ENCODE measurements at regions not wholly inside any gene's neighbourhood (a gene's known extent, or its start where the extent isn't known, plus 50 kb on each side); places are given as distances from the start of the nearest gene placed in this dataset.

DNA sequence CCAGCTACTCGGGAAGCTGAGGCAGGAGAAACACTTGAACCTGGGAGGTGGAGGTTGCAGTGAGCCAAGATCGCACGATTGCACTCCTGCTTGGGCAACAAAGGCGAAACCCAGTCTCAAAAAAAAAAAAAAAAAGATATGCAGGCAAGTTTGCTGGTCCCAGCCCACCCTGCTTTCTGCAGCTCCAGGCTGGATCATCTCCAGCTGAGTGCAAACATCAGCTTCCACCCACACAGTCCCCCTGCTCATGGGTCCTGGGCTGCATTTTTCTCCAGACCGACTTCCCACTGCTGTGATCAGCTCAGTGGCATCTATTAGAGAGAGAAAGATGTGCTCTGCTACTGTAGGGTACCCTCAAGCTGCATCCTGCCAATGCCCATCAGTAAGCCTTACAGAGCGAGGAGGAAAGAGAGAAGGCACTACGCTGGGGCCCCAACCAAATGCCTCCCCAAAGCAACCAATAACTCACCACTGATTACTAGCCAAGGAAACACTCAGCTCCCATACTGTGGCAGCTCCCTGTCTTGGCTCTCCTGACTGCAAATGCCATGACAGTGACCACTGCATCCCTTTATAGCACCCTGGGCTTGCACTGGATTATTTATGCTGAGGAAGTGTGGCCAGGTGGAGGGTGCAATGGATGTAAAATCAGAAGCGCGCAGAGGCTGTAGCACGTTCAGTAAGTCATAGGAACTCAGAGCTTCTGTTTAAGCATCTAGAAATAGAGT, 170.9 kb upstream of the ZNF507 start:
- H3K27ac Mint-ChIP-seq (ENCODE audit: low read depth, unreplicated experiment), result no peak overlapping the region
- ChIA-PET POLR2A (no interaction called here), CTCF (no interaction called here)
- H3K9me3 Mint-ChIP-seq (ENCODE audit: unreplicated experiment), result peaks cover 11% of the 10 kb centered on the region
- no TSS peak for BruUV-seq (replicated peaks)
- no peaks in the 10 kb centered on the region for H3K4me1 Mint-ChIP-seq (ENCODE audit: insufficient read depth, unreplicated experiment)
- H3K36me3 Mint-ChIP-seq (ENCODE audit: insufficient read depth, unreplicated experiment), result peaks cover 3% of the 10 kb centered on the region
- no peak for DNase-seq (ENCODE audit: unreplicated experiment)
- no peaks in the 10 kb centered on the region for H3K27me3 Mint-ChIP-seq (ENCODE audit: insufficient read depth, unreplicated experiment)
- intact Hi-C loops (cut with micrococcal nuclease), result no loop called here
- TF ChIP-seq, protein P1, sequence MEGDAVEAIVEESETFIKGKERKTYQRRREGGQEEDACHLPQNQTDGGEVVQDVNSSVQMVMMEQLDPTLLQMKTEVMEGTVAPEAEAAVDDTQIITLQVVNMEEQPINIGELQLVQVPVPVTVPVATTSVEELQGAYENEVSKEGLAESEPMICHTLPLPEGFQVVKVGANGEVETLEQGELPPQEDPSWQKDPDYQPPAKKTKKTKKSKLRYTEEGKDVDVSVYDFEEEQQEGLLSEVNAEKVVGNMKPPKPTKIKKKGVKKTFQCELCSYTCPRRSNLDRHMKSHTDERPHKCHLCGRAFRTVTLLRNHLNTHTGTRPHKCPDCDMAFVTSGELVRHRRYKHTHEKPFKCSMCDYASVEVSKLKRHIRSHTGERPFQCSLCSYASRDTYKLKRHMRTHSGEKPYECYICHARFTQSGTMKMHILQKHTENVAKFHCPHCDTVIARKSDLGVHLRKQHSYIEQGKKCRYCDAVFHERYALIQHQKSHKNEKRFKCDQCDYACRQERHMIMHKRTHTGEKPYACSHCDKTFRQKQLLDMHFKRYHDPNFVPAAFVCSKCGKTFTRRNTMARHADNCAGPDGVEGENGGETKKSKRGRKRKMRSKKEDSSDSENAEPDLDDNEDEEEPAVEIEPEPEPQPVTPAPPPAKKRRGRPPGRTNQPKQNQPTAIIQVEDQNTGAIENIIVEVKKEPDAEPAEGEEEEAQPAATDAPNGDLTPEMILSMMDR (IDR thresholded peaks at IDR 0.05; ENCODE audit: unreplicated experiment), result no peak
- H3K4me3 Mint-ChIP-seq (ENCODE audit: unreplicated experiment), result no peak overlapping the region

- Mint-ChIP-seq H3K27ac (ENCODE audit: low read depth, unreplicated experiment) (no peak overlapping the region), H3K27me3 (ENCODE audit: insufficient read depth, unreplicated experiment) (no peaks in the 10 kb centered on the region), H3K4me1 (ENCODE audit: insufficient read depth, unreplicated experiment) (no peaks in the 10 kb centered on the region), H3K36me3 (ENCODE audit: insufficient read depth, unreplicated experiment) (peaks cover 6% of the 10 kb centered on the region), H3K9me3 (ENCODE audit: unreplicated experiment) (peaks cover 10% of the 10 kb centered on the region), H3K4me3 (ENCODE audit: unreplicated experiment) (no peak overlapping the region)
- intact Hi-C loops (cut with micrococcal nuclease), result no loop called here
- TF ChIP-seq, protein P1 (IDR thresholded peaks at IDR 0.05; ENCODE audit: unreplicated experiment), result no peak
- no TSS peak for BruUV-seq (replicated peaks)
- ChIA-PET POLR2A (no interaction called here), CTCF (no interaction called here)
- no peak for DNase-seq (ENCODE audit: unreplicated experiment)
Observed at GRCh38 chr19:32176591-32176990, 168.8 kb upstream of the ZNF507 start.

- Mint-ChIP-seq H3K4me1 (ENCODE audit: insufficient read depth, unreplicated experiment) (no peaks in the 10 kb centered on the region), H3K27me3 (ENCODE audit: insufficient read depth, unreplicated experiment) (no peaks in the 10 kb centered on the region), H3K9me3 (ENCODE audit: unreplicated experiment) (peaks cover 7% of the 10 kb centered on the region), H3K4me3 (ENCODE audit: unreplicated experiment) (no peak overlapping the region), H3K36me3 (ENCODE audit: insufficient read depth, unreplicated experiment) (peaks cover 6% of the 10 kb centered on the region), H3K27ac (ENCODE audit: low read depth, unreplicated experiment) (no peak overlapping the region)
- TF ChIP-seq, protein P1 (IDR thresholded peaks at IDR 0.05; ENCODE audit: unreplicated experiment), result no peak
- no TSS peak for BruUV-seq (replicated peaks)
- no peak for DNase-seq (ENCODE audit: unreplicated experiment)
- CTCF ChIA-PET, result no interaction called here
- intact Hi-C loops (cut with micrococcal nuclease), result no loop called here
- POLR2A ChIA-PET, result no interaction called here
Observed at GRCh38 chr19:32177686-32178085, 167.7 kb upstream of the ZNF507 start.

DNA sequence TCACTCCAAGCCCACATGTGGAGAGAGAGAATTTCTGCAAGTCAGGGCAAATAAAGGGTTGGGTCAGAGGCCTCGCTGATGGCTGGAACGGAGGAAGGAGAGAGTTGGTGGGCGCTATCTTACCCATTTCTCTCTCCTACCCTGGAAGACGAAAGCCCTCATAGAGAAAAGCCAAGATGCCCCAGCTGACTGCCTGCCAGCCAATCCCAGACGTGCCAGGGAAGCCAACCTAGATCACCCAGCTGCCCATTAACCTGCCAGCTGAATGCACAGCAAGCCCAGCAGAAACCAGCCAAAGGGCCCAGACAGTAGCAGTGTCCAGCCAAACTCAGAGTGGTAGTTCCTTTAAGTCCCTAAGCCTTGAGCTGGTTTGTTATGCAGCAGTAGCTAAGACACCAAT, 167.0 kb upstream of the ZNF507 start:
- TF ChIP-seq, protein P1 (IDR thresholded peaks at IDR 0.05; ENCODE audit: unreplicated experiment), result no peak
- DNase-seq (ENCODE audit: unreplicated experiment), result no peak
- POLR2A ChIA-PET, result no interaction called here
- intact Hi-C loops (cut with micrococcal nuclease), result no loop called here
- Mint-ChIP-seq H3K36me3 (ENCODE audit: insufficient read depth, unreplicated experiment) (peaks cover 6% of the 10 kb centered on the region), H3K4me1 (ENCODE audit: insufficient read depth, unreplicated experiment) (no peaks in the 10 kb centered on the region), H3K9me3 (ENCODE audit: unreplicated experiment) (peaks cover 7% of the 10 kb centered on the region), H3K27me3 (ENCODE audit: insufficient read depth, unreplicated experiment) (no peaks in the 10 kb centered on the region), H3K27ac (ENCODE audit: low read depth, unreplicated experiment) (no peak overlapping the region), H3K4me3 (ENCODE audit: unreplicated experiment) (no peak overlapping the region)
- no TSS peak for BruUV-seq (replicated peaks)
- CTCF ChIA-PET, result no interaction called here
